ENCODE measurements at regions not wholly inside any gene's neighbourhood (a gene's known extent, or its start where the extent isn't known, plus 50 kb on each side); places are given as distances from the start of the nearest gene placed in this dataset.

GRCh38 chr4:125688841-125689240 lies 374.1 kb downstream of the FAT4 start:
- TF ChIP-seq EZH2 (IDR thresholded peaks at IDR 0.05; ENCODE audit: insufficient read depth, poor library complexity, severe bottlenecking) (no peak), EZH2phosphoT487 (IDR thresholded peaks at IDR 0.05; ENCODE audit: insufficient read depth, low read depth) (no peak)

Measured in GM23248 (cell line).